ENCODE measurements at regions not wholly inside any gene's neighbourhood (a gene's known extent, or its start where the extent isn't known, plus 50 kb on each side); places are given as distances from the start of the nearest gene placed in this dataset.
"Not testable (repeated sequence)": the region's sequence is repeated elsewhere in the genome, so short reads cannot be mapped to it uniquely, and the experiment has no call there.

GRCh38 chr20:57097245-57097915 lies 169.1 kb downstream of the BMP7 start:
- DNase-seq (ENCODE audit: low spot score): no peak
- intact Hi-C loops (cut with DNase I): loop anchor here (10.0 kb wide), 1 partner anchor 397 kb away; no protein-coding TSS in a partner anchor

GRCh38 chr20:57102160-57102559 lies 164.3 kb downstream of the BMP7 start:
- DNase-seq (ENCODE audit: low spot score): no peak
- intact Hi-C loops (cut with DNase I): no loop called here

- intact Hi-C loops (cut with DNase I): no loop called here
- DNase-seq (ENCODE audit: low spot score): no peak
These were observed 163.9 kb downstream of the BMP7 start for GRCh38 chr20:57102566-57102965.

GRCh38 chr20:57103146-57103800 lies 163.2 kb downstream of the BMP7 start:
- intact Hi-C loops (cut with DNase I): no loop called here
- no peak for DNase-seq (ENCODE audit: low spot score)

GRCh38 chr20:57104113-57104512 lies 162.3 kb downstream of the BMP7 start:
- intact Hi-C loops (cut with DNase I): no loop called here
- DNase-seq (ENCODE audit: low spot score): no peak

GRCh38 chr20:57104651-57105204 lies 161.7 kb downstream of the BMP7 start:
- intact Hi-C loops (cut with DNase I): no loop called here
- no peak for DNase-seq (ENCODE audit: low spot score)

- intact Hi-C loops (cut with DNase I): no loop called here
- DNase-seq (ENCODE audit: low spot score): no peak
These were observed 160.3 kb downstream of the BMP7 start for GRCh38 chr20:57106030-57106682.

GRCh38 chr20:57106692-57107091 lies 159.7 kb downstream of the BMP7 start:
- DNase-seq (ENCODE audit: low spot score): no peak
- intact Hi-C loops (cut with DNase I): no loop called here

- intact Hi-C loops (cut with DNase I): no loop called here
- DNase-seq (ENCODE audit: low spot score): no peak
These were observed 159.2 kb downstream of the BMP7 start for GRCh38 chr20:57107208-57107607.

GRCh38 chr20:57108218-57108617 lies 158.2 kb downstream of the BMP7 start:
- no peak for DNase-seq (ENCODE audit: low spot score)
- intact Hi-C loops (cut with DNase I): no loop called here

GRCh38 chr20:57108742-57109570 lies 157.5 kb downstream of the BMP7 start:
- no peak for DNase-seq (ENCODE audit: low spot score)
- intact Hi-C loops (cut with DNase I): no loop called here

GRCh38 chr20:57109571-57109953 lies 156.9 kb downstream of the BMP7 start:
- no peak for DNase-seq (ENCODE audit: low spot score)
- intact Hi-C loops (cut with DNase I): no loop called here

GRCh38 chr20:57110121-57111027 lies 156.1 kb downstream of the BMP7 start:
- intact Hi-C loops (cut with DNase I); DNase-seq (ENCODE audit: low spot score): not testable (repeated sequence)

GRCh38 chr20:57111028-57111373 lies 155.4 kb downstream of the BMP7 start:
- no peak for DNase-seq (ENCODE audit: low spot score)
- intact Hi-C loops (cut with DNase I): no loop called here

GRCh38 chr20:57112448-57112847 lies 154.0 kb downstream of the BMP7 start:
- intact Hi-C loops (cut with DNase I): no loop called here
- no peak for DNase-seq (ENCODE audit: low spot score)

- intact Hi-C loops (cut with DNase I): no loop called here
- DNase-seq (ENCODE audit: low spot score): no peak
These were observed 152.0 kb downstream of the BMP7 start for GRCh38 chr20:57114290-57115005.

GRCh38 chr20:57117296-57117695 lies 149.1 kb downstream of the BMP7 start:
- no peak for DNase-seq (ENCODE audit: low spot score)
- intact Hi-C loops (cut with DNase I): no loop called here

GRCh38 chr20:57118107-57118769 lies 148.2 kb downstream of the BMP7 start:
- intact Hi-C loops (cut with DNase I): no loop called here
- no peak for DNase-seq (ENCODE audit: low spot score)
